Lower lobe of right lung (tissue), 2 donors: ENCODE measurements at regions not wholly inside any gene's neighbourhood (a gene's known extent, or its start where the extent isn't known, plus 50 kb on each side); places are given as distances from the start of the nearest gene placed in this dataset.

Experiments
- ATAC-seq, 2 donors: fragments of 200-7000 bp; cut with Tn5 transposase; one replicate each; pipeline ENCODE4 v1.9.1; 2020 to 2022; ENCODE audit warnings: mild to moderate bottlenecking in 2 of 2, moderate library complexity in 2 of 2
- DNase-seq: peaks from one replicate; pipeline ENCODE4 v3.0.0-alpha.2; 2020
- H3K27ac ChIP-seq: fragments of 200-600 bp; one replicate; pipeline ENCODE4 v1.8.0; 2022
- H3K27me3 ChIP-seq: fragments of 200-600 bp; one replicate; pipeline ENCODE4 v1.8.0; 2022; ENCODE audit warnings: low read depth
- H3K36me3 ChIP-seq: fragments of 200-600 bp; one replicate; pipeline ENCODE4 v1.8.0; 2022; ENCODE audit warnings: mild to moderate bottlenecking
- H3K4me1 ChIP-seq: fragments of 200-600 bp; one replicate; pipeline ENCODE4 v1.8.0; 2022
- H3K4me3 ChIP-seq: fragments of 200-600 bp; one replicate; pipeline ENCODE4 v1.8.0; 2022; ENCODE audit warnings: mild to moderate bottlenecking
- H3K9me3 ChIP-seq: fragments of 200-600 bp; one replicate; pipeline ENCODE4 v1.8.0; 2022
- intact Hi-C: fragments of 100-400 bp; cut with DNase I; formaldehyde crosslinking; loops from one replicate; pipeline ENCODE4 v1.11.0; 2022
- TF ChIP-seq, protein P1 (sequence below): fragments of 200-600 bp; IDR thresholded peaks from one replicate; pipeline ENCODE4 v1.8.0; 2022; ENCODE audit warnings: antibody characterized with exemption, mild to moderate bottlenecking
- donor health status: DM: no; HTN: yes; CAD: no; lungs with severe emphysema.

DNA sequence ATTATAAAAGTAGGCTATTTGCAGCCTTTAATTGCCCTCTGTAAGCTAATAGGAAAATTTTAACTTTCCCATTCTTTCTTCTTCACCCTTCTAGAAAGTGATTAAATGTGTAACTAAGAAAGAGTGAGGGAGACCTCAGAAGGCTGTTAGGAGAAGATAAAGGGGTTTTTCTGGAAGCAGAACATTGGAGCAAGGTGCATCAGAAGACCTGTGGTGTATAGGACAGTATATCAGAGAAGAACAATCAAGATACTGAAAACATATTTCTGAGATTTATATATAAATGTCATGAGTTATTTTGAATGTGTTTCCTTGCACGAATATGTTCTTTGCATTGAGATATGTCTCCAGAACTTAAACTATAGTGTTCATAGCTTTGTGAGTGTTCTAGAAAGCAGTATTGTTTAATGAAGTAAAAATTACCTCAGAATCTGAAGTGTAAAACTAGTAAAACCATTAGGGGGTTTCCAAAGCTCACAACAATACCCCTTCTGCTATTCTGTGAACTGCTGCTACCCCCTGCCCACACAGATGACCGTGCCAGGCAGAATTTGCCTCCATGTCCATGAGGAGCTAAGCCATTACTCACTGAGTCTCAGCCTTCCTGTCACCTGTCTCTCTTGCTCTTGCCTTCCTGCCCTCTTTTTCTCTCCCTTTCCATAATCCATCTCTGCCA, 537.9 kb downstream of the EPHA4 start:
- H3K36me3 ChIP-seq = no peaks in the 10 kb centered on the region
- H3K27me3 ChIP-seq = no peaks in the 10 kb centered on the region
- TF ChIP-seq, protein P1, sequence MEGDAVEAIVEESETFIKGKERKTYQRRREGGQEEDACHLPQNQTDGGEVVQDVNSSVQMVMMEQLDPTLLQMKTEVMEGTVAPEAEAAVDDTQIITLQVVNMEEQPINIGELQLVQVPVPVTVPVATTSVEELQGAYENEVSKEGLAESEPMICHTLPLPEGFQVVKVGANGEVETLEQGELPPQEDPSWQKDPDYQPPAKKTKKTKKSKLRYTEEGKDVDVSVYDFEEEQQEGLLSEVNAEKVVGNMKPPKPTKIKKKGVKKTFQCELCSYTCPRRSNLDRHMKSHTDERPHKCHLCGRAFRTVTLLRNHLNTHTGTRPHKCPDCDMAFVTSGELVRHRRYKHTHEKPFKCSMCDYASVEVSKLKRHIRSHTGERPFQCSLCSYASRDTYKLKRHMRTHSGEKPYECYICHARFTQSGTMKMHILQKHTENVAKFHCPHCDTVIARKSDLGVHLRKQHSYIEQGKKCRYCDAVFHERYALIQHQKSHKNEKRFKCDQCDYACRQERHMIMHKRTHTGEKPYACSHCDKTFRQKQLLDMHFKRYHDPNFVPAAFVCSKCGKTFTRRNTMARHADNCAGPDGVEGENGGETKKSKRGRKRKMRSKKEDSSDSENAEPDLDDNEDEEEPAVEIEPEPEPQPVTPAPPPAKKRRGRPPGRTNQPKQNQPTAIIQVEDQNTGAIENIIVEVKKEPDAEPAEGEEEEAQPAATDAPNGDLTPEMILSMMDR = no peak
- no peak overlapping the region for H3K27ac ChIP-seq
- no peaks in the 10 kb centered on the region for H3K9me3 ChIP-seq
- ATAC-seq (no peak), DNase-seq (no peak)
- no peaks in the 10 kb centered on the region for H3K4me1 ChIP-seq
- intact Hi-C loops = no loop called here
- no peak overlapping the region for H3K4me3 ChIP-seq

DNA sequence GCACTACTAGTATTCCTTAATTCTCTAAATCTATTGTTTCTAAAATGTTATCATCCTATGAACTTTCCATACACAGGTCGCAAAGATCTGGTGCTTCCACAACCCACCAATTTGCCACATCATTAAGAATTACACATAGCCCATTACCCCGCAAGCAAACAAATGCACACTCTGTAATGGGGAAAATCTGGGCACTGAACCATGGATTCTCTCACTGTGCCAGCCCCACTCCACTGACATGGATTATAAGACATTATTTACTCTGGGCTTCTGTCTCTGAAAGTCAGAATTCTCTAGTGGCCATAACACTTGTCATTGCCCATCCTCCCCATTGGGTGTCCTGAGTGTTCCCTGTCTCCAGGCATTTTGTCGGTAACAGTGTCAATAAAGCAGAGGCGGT, 537.1 kb downstream of the EPHA4 start:
- TF ChIP-seq, protein P1 = no peak
- DNase-seq = no peak
- no peaks in the 10 kb centered on the region for H3K9me3 ChIP-seq
- H3K4me3 ChIP-seq = no peak overlapping the region
- no peaks in the 10 kb centered on the region for H3K27me3 ChIP-seq
- intact Hi-C loops = no loop called here
- H3K4me1 ChIP-seq = no peaks in the 10 kb centered on the region
- no peak overlapping the region for H3K27ac ChIP-seq
- H3K36me3 ChIP-seq = no peaks in the 10 kb centered on the region
- no peak for ATAC-seq

DNA sequence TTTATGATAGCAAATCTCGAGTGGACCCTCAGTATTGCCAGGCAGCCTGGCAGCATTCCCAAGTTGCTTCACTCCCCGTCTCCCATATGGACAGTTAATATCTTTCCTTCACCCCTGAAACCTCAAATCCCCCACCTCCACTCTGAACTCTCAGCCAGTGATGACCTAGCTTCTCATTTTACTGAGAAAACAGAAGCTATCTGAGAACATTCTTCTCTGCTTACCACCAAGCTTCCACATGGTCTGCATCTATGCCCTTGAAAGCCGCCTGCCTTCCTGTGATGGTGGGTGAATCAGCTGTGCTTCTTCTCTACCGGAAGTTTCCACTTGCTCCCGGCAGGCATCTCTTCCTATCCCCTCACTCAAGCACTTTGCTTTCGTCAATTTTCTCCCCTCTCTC, 529.2 kb downstream of the EPHA4 start:
- DNase-seq (no peak), ATAC-seq (no peak)
- Histone ChIP-seq H3K9me3 (no peaks in the 10 kb centered on the region), H3K4me1 (no peaks in the 10 kb centered on the region), H3K27me3 (no peaks in the 10 kb centered on the region), H3K36me3 (no peaks in the 10 kb centered on the region), H3K4me3 (no peak overlapping the region), H3K27ac (no peak overlapping the region)
- TF ChIP-seq, protein P1 = no peak
- intact Hi-C loops = no loop called here

DNA sequence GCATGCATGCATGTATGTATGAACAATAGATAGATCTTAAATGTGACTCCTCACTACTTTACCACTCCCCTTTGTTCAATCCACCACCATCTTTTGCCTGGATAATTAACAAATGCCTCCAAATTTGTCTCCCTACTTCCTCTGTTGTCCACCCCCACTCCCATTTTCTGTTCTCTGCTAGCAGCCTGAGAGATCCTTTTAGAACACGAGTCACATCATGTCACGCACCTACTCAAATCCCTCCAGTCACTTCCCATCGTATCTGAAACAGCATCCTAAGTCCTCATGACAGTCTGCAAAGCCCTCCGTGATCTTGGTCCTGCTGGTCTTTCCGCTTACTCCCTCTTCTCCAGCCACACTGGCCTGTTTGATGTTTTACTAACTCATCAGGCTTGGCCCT, 527.3 kb downstream of the EPHA4 start:
- H3K4me1 ChIP-seq = no peaks in the 10 kb centered on the region
- ATAC-seq = no peak
- intact Hi-C loops = no loop called here
- no peaks in the 10 kb centered on the region for H3K9me3 ChIP-seq
- no peak overlapping the region for H3K4me3 ChIP-seq
- no peak overlapping the region for H3K27ac ChIP-seq
- no peaks in the 10 kb centered on the region for H3K36me3 ChIP-seq
- DNase-seq = no peak
- TF ChIP-seq, protein P1 = no peak
- no peaks in the 10 kb centered on the region for H3K27me3 ChIP-seq

DNA sequence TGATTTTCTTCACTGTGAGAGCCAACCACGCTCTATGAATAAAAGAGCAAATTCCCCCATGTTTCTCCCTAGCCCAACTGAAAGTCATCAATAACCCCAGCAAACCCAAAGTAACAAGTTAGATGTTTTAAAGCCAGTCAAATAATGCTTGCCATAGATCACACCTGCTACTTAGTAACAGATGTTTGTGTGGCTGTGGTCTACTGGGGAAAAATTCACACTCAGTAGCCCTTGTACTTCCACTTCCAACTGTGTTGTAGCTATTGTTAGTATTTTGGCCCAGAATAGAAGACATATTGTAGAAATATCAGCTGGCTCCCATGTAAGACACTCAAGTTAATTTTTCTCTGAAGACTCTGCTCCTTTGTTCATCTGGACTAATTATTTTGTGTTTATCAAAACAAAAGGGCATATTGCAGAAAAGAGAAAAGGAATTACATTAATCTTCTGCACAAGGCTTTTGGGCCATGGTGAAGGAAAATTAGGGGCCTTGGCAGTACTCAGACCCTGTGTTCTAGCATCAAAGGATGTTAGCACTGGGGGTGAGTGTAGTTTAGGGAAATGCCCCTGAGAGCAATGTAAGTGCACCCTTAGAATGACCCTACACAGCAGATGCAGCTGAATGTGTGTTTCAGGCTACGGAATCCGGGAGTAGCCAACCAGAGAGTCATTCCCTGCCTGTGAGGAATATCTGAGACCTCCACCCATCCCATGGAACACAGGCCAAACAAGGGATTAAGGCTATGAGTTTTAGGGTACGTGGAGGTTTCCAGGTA, 521.9 kb downstream of the EPHA4 start:
- no peak for DNase-seq
- no peaks in the 10 kb centered on the region for H3K9me3 ChIP-seq
- H3K36me3 ChIP-seq = no peaks in the 10 kb centered on the region
- no peak for ATAC-seq
- H3K4me1 ChIP-seq = no peaks in the 10 kb centered on the region
- H3K4me3 ChIP-seq = no peak overlapping the region
- TF ChIP-seq, protein P1 = no peak
- H3K27ac ChIP-seq = no peak overlapping the region
- intact Hi-C loops = no loop called here
- H3K27me3 ChIP-seq = no peaks in the 10 kb centered on the region
